Breast epithelium (tissue), 3 donors: ENCODE measurements at regions not wholly inside any gene's neighbourhood (a gene's known extent, or its start where the extent isn't known, plus 50 kb on each side); places are given as distances from the start of the nearest gene placed in this dataset.

Source experiments
- CTCF ChIP-seq, 3 donors: fragments of 450-650 bp; IDR thresholded peaks; one replicate each; pipeline ENCODE4 v1.5.1; 2016 to 2017; ENCODE audit warnings: antibody characterized with exemption in 3 of 3, mild to moderate bottlenecking in 3 of 3, moderate library complexity in 3 of 3
- POLR2A ChIP-seq: fragments of 450-650 bp; IDR thresholded peaks from one replicate; pipeline ENCODE4 v1.6.1; 2016; ENCODE audit warnings: antibody characterized with exemption, mild to moderate bottlenecking, moderate library complexity

GRCh38 chr2:6652251-6652650, 213.5 kb downstream of the CMPK2 start:
- TF ChIP-seq CTCF (IDR thresholded peaks at IDR 0.05) (no peak), POLR2A (no peak)
